Omental fat pad (tissue), 3 donors: ENCODE measurements at regions not wholly inside any gene's neighbourhood (a gene's known extent, or its start where the extent isn't known, plus 50 kb on each side); places are given as distances from the start of the nearest gene placed in this dataset.

Experiments used
- ATAC-seq: fragments of 150-250 bp; one replicate; pipeline ENCODE4 v1.9.1; 2016; ENCODE audit warnings: mild to moderate bottlenecking, moderate library complexity; ENCODE audit not compliant: low FRiP score
- DNase-seq: peaks from one replicate; pipeline ENCODE4 v3.0.0-alpha.2; 2019; ENCODE audit warnings: low spot score
- TF ChIP-seq, protein P1 (sequence below), 3 donors: fragments of 450-650 bp; IDR thresholded peaks; one replicate each; pipeline ENCODE4 v1.5.1; 2016 to 2017; ENCODE audit warnings: antibody characterized with exemption in 3 of 3, mild to moderate bottlenecking in 3 of 3, moderate library complexity in 2 of 3

GRCh38 chr9:89661391-89661949 is 56.7 kb downstream of the GADD45G start:
- DNase-seq, result no peak
- TF ChIP-seq, protein P1, sequence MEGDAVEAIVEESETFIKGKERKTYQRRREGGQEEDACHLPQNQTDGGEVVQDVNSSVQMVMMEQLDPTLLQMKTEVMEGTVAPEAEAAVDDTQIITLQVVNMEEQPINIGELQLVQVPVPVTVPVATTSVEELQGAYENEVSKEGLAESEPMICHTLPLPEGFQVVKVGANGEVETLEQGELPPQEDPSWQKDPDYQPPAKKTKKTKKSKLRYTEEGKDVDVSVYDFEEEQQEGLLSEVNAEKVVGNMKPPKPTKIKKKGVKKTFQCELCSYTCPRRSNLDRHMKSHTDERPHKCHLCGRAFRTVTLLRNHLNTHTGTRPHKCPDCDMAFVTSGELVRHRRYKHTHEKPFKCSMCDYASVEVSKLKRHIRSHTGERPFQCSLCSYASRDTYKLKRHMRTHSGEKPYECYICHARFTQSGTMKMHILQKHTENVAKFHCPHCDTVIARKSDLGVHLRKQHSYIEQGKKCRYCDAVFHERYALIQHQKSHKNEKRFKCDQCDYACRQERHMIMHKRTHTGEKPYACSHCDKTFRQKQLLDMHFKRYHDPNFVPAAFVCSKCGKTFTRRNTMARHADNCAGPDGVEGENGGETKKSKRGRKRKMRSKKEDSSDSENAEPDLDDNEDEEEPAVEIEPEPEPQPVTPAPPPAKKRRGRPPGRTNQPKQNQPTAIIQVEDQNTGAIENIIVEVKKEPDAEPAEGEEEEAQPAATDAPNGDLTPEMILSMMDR (IDR thresholded peaks at IDR 0.05), result no peak
- peak; percentile 9 for ATAC-seq

- TF ChIP-seq, protein P1 (IDR thresholded peaks at IDR 0.05), result no peak
- peak; percentile 96 for ATAC-seq
- peak; percentile 97 for DNase-seq
Measured at GRCh38 chr9:89661956-89662717, 57.3 kb downstream of the GADD45G start.

GRCh38 chr9:89662718-89663613 is 58.2 kb downstream of the GADD45G start:
- no peak for ATAC-seq
- no peak for DNase-seq
- TF ChIP-seq, protein P1 (IDR thresholded peaks at IDR 0.05), result no peak

DNA sequence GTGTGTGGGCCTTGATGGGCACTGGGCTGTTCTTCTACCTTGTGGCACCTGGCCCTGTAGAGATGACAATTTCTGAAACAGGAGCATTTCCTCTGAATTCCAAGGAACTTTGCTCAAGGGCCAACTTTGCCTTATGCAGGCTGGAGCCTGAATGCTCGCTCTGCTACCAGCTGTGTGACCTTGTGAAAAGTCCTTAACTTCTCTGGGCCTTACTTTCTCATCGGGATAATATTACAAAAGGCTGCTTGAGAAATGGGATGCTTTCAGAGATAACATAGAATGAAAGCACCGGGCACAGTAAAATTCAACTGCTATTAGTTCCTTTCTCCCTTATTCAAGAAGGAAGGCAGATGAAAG is 58.8 kb downstream of the GADD45G start:
- ATAC-seq, result no peak
- DNase-seq, result no peak
- TF ChIP-seq, protein P1 (IDR thresholded peaks at IDR 0.05), result no peak

GRCh38 chr9:89664010-89664409 is 59.2 kb downstream of the GADD45G start:
- TF ChIP-seq, protein P1 (IDR thresholded peaks at IDR 0.05), result no peak
- DNase-seq, result no peak
- no peak for ATAC-seq

DNA sequence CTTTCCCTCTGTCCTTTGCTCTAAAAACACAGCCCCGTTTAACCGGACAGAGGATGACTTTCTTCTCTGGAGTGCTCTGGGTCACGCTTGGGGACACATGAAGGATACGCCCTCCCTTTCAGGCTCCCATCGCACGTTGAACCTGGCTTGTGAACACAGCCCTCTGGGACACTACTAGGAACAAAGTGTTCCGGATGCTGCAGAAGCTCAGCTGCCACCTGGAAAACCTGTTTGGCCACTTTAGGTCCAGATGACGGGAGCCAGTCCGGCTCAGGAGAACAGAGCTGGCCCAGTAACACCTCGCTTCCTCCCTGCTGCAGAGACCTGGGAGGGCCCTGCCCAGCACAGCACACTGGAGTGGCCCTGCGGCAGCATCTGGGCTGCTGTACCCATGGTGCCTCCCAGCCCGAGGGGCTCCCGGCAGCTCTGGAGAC is 60.1 kb downstream of the GADD45G start:
- DNase-seq, result no peak
- ATAC-seq, result no peak
- TF ChIP-seq, protein P1 (IDR thresholded peaks at IDR 0.05), result no peak
